MG63 (cell line): ENCODE measurements at regions not wholly inside any gene's neighbourhood (a gene's known extent, or its start where the extent isn't known, plus 50 kb on each side); places are given as distances from the start of the nearest gene placed in this dataset.

Experiments used
- DNase-seq: peaks from one replicate; pipeline ENCODE4 v3.0.0-alpha.2; 2020
- H3K27me3 ChIP-seq: fragments of 250-450 bp; sonication (Bioruptor Pico); 2 replicates; pipeline ENCODE4 v1.5.1; 2020; ENCODE audit warnings: mild to moderate bottlenecking, moderate library complexity
- H3K36me3 ChIP-seq: fragments of 250-450 bp; sonication (Bioruptor Pico); 2 replicates; pipeline ENCODE4 v1.5.1; 2020; ENCODE audit warnings: mild to moderate bottlenecking, moderate library complexity
- H3K4me3 ChIP-seq: fragments of 250-450 bp; sonication (Bioruptor Pico); 2 replicates; pipeline ENCODE4 v1.5.1; 2020; ENCODE audit warnings: mild to moderate bottlenecking, moderate library complexity
- H3K9me3 ChIP-seq: fragments of 250-450 bp; sonication (Bioruptor Pico); 2 replicates; pipeline ENCODE4 v1.5.1; 2020; ENCODE audit warnings: mild to moderate bottlenecking, moderate library complexity

DNA sequence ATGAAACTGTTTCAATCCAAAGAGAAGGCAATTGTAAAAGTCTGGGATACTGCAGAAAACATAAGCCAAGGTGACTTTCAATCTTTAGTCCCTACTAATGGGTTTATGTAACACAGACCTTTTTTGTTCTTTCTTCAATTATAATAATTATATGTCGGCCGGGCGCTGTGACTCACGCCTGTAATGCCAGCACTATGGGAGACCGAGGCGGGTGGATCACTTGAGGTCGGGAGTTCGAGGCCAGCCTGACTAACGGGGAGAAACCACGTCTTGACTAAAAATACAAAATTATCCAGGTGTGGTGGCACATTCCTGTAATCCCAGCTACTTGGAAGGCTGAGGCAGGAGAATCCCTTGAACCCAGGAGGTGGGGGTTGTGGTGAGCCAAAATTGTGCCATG lies 489.8 kb upstream of the CTSO start:
- Histone ChIP-seq H3K27me3 (no peaks in the 10 kb centered on the region), H3K9me3 (no peaks in the 10 kb centered on the region), H3K36me3 (no peaks in the 10 kb centered on the region), H3K4me3 (no peak overlapping the region)
- no peak for DNase-seq

DNA sequence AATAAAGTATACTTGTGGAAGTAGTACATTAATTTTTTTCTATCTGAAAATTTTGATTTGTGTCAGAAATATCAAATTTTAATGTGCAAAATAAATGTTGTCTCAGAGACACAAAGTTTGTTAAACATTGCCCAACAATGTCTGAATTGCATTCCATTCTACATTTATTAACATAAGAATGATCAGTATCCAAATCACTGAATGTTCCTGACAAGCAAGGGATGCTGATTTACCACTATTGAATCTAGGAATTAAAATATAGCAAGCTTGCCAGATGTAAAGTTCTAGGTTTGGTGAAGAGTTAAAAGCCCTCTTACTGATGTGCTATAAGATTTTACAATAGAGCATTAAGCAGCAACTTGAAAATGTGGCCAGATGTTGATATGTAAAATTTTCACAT lies 489.2 kb upstream of the CTSO start:
- no peak overlapping the region for H3K4me3 ChIP-seq
- DNase-seq = no peak
- no peaks in the 10 kb centered on the region for H3K36me3 ChIP-seq
- H3K27me3 ChIP-seq = no peaks in the 10 kb centered on the region
- H3K9me3 ChIP-seq = no peaks in the 10 kb centered on the region

DNA sequence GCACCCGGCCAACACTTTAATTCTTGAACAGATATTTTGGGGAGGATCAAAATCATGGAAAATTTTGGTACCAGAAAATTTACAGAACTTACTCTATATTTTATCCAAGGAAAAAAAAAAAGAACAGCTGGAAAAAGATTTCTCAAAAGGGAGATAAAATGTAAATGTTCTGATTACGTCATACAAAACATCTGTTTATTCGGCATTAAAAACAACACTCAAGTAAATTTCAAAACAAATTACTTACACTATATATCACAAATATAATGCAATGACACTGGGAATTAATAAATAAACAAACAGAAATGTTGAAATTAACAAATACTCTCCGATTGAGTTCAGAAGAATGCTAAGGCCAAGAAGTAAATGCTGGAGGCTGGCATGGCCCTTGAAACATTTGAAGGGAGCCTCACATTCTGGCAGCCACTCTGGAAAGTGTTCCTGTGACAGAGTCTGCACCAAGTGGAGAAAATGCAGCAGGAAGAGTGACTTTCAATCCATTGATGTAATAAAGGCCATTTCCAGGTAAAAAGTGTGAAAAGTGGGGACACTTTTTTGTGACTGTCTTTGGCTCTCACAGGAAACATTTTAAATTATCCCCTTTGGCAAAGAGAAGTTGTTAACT lies 486.0 kb upstream of the CTSO start:
- H3K9me3 ChIP-seq = no peaks in the 10 kb centered on the region
- no peaks in the 10 kb centered on the region for H3K27me3 ChIP-seq
- DNase-seq = no peak
- H3K4me3 ChIP-seq = no peak overlapping the region
- H3K36me3 ChIP-seq = no peaks in the 10 kb centered on the region

DNA sequence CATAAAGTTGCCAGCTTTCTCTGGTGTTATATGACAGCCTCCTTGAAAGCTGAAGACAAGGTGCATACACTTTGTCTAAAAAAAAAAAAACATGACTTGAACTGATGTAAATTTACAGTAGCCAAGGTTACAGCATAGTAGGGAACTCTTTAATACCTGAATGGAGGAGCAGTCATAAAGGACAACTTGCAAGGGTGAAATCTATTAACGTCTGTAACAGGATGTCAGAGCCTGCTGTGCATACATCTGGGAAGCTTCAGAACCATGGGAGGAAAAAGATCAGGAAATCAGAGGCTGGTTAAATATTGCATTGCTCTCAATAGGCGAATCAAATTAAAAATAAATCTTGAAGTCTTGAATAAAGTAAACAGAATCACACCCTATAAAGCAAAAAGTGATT lies 484.0 kb upstream of the CTSO start:
- no peaks in the 10 kb centered on the region for H3K36me3 ChIP-seq
- no peaks in the 10 kb centered on the region for H3K27me3 ChIP-seq
- no peak for DNase-seq
- H3K4me3 ChIP-seq = no peak overlapping the region
- no peaks in the 10 kb centered on the region for H3K9me3 ChIP-seq

DNA sequence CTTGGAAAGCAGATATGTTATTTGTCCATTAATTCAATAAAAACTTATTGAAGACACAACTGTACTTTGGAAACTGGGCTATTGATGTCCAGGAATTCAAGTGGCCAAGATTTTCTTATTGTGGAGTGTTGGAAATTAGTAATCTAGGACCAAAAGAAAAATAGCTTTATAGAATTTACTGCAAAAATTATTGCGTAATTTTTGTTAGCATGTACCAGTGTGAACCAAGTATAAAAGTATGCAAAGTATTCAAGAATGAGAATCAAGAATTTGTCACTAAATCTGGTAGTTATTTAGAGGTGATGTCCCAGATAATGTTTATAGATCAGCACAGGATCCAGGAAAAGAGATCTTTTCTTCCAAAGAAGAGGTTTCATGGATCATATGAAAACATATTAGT lies 468.9 kb upstream of the CTSO start:
- no peak for DNase-seq
- Histone ChIP-seq H3K4me3 (no peak overlapping the region), H3K36me3 (no peaks in the 10 kb centered on the region), H3K9me3 (no peaks in the 10 kb centered on the region), H3K27me3 (no peaks in the 10 kb centered on the region)

DNA sequence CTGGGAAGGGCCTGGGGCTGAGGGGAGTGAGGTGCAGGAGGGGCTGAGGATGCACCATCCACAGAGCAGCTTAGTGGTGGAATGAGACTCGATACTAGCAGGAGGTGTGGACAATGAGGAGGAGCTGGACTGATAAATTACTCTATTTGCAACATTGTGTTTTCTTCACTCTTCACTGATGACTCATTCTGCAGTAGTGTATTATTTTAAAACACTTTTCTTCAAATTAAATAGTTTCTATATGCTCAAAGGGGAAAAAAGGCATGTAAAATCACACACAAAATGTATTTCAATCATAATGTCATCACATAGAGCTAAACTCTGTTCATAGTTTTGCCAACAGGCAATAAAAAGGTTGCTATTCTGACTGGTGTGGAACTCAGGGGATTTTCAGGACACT lies 467.0 kb upstream of the CTSO start:
- Histone ChIP-seq H3K36me3 (no peaks in the 10 kb centered on the region), H3K4me3 (no peak overlapping the region), H3K27me3 (no peaks in the 10 kb centered on the region), H3K9me3 (no peaks in the 10 kb centered on the region)
- no peak for DNase-seq

DNA sequence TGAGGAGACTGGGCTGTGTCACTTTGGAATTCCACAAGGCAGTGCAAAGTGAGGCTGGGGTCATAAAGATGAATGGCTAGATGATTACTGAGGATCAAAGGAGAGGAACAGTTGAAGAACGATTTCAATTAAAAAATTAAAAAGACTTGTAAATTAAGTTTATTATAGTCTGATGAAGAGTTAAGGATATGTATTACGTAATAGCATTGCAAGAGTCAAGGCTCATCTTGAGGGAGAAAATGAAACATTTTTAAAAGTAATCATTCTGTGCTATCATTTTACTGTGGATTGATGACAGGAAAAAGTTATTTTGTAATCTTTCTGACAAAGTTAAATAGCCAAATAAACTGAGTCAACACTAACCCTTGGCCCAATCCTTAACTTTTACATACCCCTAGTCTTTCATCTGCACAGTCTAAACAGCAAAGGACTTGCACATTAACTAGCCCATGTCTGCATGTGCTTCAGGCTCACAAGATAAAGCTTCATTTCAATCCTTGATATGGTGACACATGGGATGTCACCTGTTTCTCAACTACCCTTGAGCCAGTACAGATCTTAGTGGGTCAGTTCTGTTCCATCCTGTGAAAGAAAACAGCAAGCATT lies 465.5 kb upstream of the CTSO start:
- Histone ChIP-seq H3K36me3 (no peaks in the 10 kb centered on the region), H3K9me3 (no peaks in the 10 kb centered on the region), H3K4me3 (no peak overlapping the region), H3K27me3 (no peaks in the 10 kb centered on the region)
- DNase-seq = no peak

DNA sequence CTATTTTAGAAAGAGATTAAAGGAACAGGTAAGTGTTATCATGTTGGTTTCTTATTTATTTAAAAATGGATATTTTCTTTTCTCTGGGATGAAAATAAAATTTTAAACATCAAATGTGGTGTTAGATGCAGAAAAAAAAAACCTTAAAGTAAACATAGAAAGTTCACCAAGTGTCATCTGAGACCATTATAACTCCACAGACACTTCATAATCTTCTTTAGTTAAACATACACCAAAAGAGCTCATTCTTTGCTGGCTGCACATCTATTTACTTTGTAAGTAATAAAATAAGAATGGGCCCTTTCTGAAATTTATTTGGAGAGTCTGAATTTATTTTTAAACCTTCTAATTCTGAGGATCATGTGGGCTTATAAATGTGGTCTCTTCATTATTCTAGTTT lies 460.7 kb upstream of the CTSO start:
- H3K9me3 ChIP-seq = no peaks in the 10 kb centered on the region
- H3K4me3 ChIP-seq = no peak overlapping the region
- DNase-seq = no peak
- no peaks in the 10 kb centered on the region for H3K36me3 ChIP-seq
- H3K27me3 ChIP-seq = no peaks in the 10 kb centered on the region

DNA sequence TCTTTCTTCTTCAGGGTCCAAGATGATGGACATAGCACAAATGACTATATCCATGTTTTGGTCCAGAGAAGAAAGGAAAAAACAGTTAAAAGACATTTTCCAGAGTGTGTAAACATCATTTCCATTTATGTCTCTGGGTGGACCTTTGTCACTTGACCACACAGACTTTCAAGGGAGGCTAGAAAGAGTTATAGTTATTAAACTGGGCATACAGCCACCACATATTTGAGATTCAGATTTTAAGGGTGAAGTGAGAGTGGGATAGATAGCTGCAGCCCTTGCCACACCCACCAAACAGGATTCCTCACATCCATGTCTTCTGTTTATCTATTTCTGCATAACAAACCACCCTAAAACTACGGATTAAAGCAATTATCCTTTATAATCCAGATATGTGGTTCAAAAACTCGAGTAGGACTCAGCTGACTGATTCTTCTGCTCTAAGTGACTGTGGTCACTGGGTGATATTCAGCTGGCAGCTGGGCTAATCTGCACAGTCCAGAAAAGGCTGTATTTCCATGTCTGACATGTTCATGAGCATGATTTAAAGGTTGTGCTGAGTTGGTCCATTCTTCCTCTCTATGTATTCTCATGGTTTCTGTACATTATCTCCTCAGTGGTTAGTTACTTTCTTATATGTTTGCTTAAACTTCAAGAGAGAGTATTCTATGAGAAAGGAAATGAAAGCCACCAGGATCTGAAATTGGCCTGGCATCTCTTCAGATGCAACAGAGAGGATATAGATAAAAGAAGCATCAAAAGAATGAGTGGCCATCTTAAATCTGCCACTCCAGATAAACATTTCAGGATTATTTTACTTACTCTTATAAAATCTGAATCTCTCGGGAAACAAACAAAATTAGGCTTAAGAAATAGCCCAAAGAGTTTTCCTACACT lies 459.8 kb upstream of the CTSO start:
- no peak for DNase-seq
- H3K36me3 ChIP-seq = no peaks in the 10 kb centered on the region
- H3K4me3 ChIP-seq = no peak overlapping the region
- no peaks in the 10 kb centered on the region for H3K27me3 ChIP-seq
- H3K9me3 ChIP-seq = no peaks in the 10 kb centered on the region

DNA sequence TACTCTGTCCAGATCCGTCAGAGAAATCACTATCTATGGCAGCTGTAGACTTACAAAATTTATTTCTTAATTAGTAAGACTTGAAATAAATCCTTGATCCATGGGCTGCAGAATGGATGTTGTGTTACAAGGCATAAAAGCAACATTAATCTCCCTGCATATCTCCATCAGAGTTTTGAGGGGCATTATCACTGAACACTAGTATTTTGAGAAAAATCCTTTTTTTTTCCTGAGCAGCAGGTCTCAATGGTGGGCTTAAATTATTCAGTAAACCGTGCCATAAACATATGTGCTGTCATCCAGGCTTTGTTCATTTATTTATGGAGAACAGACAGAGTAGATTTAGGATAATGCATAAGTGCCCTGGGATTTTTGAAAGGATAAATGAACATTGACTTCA lies 457.9 kb upstream of the CTSO start:
- no peak overlapping the region for H3K4me3 ChIP-seq
- H3K36me3 ChIP-seq = no peaks in the 10 kb centered on the region
- DNase-seq = no peak
- no peaks in the 10 kb centered on the region for H3K27me3 ChIP-seq
- no peaks in the 10 kb centered on the region for H3K9me3 ChIP-seq

DNA sequence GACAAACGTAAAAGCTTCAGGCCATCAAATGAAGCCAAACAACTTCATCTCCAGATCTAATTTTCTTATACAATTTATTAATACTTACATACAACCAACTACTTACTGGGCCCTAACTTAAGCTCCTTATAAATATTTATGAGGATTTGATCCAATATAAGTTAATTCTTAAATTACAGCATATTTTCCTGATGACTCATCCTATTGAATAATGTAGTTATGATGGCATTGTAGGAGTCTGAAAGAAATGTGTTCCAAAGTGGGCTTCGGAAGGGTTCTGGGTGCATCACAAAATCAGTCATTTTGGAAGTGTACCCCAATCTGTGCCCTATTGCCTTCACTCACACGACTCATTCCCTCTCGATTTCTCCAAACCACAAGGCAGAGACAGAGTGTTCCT lies 455.1 kb upstream of the CTSO start:
- H3K9me3 ChIP-seq = no peaks in the 10 kb centered on the region; the same call in 1 of the 2 replicates
- no peaks in the 10 kb centered on the region for H3K27me3 ChIP-seq
- DNase-seq = no peak
- no peak overlapping the region for H3K4me3 ChIP-seq
- no peaks in the 10 kb centered on the region for H3K36me3 ChIP-seq

DNA sequence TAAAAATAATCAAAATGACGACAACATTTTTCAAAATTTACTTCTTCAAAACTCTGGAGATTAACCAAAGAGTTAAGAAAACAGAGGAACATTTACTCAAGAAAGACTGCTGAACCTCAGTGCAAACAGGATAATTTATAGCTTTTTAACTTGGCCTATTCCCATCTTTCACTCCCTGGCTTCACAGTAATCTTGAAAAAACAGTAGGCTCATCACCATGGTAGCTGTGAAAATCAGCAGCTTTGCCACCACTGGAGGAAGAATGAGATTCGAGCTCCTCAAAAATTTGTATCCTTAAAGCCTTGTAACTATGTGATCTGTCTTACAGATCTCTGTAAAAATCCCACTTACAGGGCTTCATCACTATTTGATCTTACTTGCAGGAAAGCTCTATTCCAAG lies 447.7 kb upstream of the CTSO start:
- H3K4me3 ChIP-seq = no peak overlapping the region
- DNase-seq = no peak
- no peaks in the 10 kb centered on the region for H3K27me3 ChIP-seq
- no peaks in the 10 kb centered on the region; the same call in 1 of the 2 replicates for H3K9me3 ChIP-seq
- H3K36me3 ChIP-seq = no peaks in the 10 kb centered on the region

DNA sequence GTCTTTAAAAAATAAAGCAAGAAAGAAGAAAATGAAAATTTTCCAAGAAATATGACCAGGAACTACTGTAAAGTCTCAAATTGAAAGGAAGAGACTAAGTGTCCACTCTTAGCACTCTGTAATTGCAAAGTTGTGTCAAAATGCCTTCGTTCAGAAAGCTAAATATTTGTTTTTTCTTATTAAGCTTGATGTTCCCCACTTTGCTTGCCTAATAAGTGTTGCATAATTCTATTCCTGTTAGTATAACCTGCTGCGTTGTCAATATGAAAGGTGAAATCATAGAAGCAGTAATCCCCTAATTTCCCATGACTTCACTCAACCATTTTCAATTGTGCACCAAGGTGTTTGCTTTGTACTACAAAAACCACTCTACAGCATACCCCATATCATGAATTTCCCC lies 442.9 kb upstream of the CTSO start:
- Histone ChIP-seq H3K27me3 (no peaks in the 10 kb centered on the region), H3K9me3 (no peaks in the 10 kb centered on the region; the same call in 1 of the 2 replicates), H3K4me3 (no peak overlapping the region), H3K36me3 (no peaks in the 10 kb centered on the region)
- no peak for DNase-seq

DNA sequence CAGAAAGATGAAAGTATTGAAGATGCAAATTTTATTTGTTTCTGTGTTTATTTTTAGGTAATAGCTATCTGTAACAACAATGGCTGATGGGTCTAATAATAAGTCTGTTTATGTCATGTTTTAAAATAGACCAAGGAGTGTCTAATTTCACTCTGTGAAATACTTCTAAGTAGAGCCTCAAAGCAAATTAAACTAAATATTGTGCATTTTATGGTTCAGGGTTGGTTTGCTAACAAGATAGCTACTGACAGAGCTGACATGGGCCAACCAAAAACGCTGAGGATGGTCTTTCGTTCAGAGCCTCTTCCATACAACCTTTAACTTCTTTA lies 437.6 kb upstream of the CTSO start:
- no peak for DNase-seq
- Histone ChIP-seq H3K27me3 (no peaks in the 10 kb centered on the region), H3K36me3 (no peaks in the 10 kb centered on the region), H3K9me3 (no peaks in the 10 kb centered on the region; the same call in 1 of the 2 replicates), H3K4me3 (no peak overlapping the region)

DNA sequence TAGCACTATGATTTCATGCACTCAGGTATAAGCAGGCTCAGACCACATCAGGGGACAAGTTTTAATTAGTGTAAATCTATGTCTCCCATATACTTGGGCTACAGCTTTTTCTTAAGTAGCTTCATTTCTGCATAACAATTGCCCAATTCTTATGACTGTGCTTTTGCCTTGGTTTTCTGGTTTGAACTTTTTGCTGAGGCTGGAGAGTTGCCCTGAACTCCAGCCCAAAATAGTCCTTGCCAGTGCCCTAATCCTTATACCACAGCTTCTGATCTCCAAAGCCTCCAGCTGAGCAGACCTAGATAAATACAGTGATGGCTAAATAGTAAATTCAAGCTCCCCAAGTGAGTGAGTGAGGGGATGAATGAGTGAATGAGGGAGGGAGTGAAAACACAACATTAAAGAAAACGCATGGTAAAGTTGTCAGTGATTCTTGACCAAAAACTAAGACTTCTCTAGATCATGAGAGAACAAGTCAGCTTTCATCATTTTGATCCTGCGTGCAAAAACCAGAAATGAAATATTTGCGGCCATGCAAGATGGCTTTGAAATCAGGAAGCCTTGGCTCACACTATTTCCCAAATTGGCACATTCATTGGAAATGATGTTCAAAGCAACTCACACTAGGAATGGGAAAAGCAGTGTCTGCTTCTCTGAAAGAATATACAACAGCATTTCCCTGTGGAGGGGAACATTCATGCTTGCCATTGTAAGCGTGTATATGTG lies 437.1 kb upstream of the CTSO start:
- no peaks in the 10 kb centered on the region; the same call in 1 of the 2 replicates for H3K9me3 ChIP-seq
- H3K36me3 ChIP-seq = no peaks in the 10 kb centered on the region
- DNase-seq = peak; percentile 70
- H3K4me3 ChIP-seq = no peak overlapping the region
- no peaks in the 10 kb centered on the region for H3K27me3 ChIP-seq

DNA sequence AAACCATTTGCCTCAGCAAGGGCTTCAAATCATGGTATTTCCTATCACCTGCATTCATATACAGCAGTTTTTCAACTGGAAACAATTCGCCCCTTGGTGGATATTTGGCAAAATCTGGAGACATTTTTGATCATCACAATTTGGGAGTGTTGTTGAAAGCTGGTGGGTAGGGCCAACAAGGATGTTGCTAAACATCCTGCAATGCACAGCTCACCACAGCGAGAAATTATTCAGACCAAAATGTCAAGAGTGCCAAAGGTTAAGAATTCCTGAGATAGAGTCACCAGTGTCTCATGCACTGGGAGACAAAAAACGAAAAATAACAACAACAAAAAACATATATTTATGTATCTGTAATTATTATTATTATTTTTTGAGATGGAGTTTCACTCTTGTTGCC lies 435.2 kb upstream of the CTSO start:
- DNase-seq = peak; percentile 53
- Histone ChIP-seq H3K36me3 (no peaks in the 10 kb centered on the region), H3K9me3 (no peaks in the 10 kb centered on the region), H3K27me3 (no peaks in the 10 kb centered on the region), H3K4me3 (no peak overlapping the region)

DNA sequence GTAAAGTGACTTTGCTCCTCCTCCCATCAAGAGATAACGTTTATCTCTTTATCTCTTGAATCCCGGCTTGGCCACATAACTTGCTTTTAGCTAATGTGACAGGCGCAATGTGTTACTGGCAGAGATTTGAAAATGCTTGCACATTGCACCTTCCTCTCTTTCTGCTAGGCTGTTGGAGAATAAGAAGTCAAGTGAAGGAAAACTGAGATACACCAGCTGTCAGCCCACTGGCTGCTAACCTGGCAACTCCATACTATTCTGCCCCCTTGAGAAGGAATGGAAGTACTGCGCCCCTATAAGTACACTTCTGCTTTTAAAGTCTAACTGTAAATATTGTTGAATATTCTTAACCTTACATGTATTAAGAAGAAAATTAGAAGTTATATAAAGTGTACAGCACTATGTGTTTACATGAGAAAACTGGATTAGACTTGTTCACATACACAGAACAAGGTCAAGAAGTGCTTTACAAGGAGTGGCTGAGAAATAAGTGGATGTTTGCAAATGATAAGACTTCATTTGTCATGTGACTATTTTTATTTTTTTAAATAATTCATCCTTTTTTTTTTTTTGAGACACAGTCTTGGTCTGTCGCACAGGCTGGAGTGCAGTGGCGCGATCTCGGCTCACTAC lies 424.5 kb upstream of the CTSO start:
- no peak overlapping the region for H3K4me3 ChIP-seq
- no peaks in the 10 kb centered on the region for H3K36me3 ChIP-seq
- DNase-seq = no peak
- H3K9me3 ChIP-seq = no peaks in the 10 kb centered on the region
- H3K27me3 ChIP-seq = no peaks in the 10 kb centered on the region
